OCI-LY7 (cell line): ENCODE measurements at regions not wholly inside any gene's neighbourhood (a gene's known extent, or its start where the extent isn't known, plus 50 kb on each side); places are given as distances from the start of the nearest gene placed in this dataset.

Source experiments
- BruUV-seq: library from RNA; stranded (reverse); fragments of 400-500 nt; replicated peaks from 2 replicates; lab custom pipeline; 2021; lab: Mats Ljungman, UMichigan
- CTCF ChIA-PET: fragments of 300-600 bp; sonication (Branson Sonifier 250); formaldehyde crosslinking; loops from one replicate; lab custom pipeline; 2022; ENCODE audit warnings: antibody characterized with exemption; ENCODE audit not compliant: unreplicated experiment; lab: Charles Lee
- POLR2A ChIA-PET: fragments of 300-600 bp; sonication (Branson Sonifier 250); formaldehyde crosslinking; loops from one replicate; lab custom pipeline; 2022; ENCODE audit warnings: antibody characterized with exemption; lab: Charles Lee
- DNase-seq: peaks from one replicate; pipeline ENCODE4 v3.0.0-alpha.2; 2015; ENCODE audit warnings: low spot score
- H2AFZ ChIP-seq: fragments of 200-600 bp; sonication (generic), shearing (Covaris generic); 2 replicates; pipeline ENCODE4 v1.6.1; 2014; ENCODE audit warnings: mild to moderate bottlenecking, antibody characterized with exemption, low read length, moderate library complexity
- H3K27ac ChIP-seq: fragments of 200-600 bp; sonication (generic); 2 replicates; pipeline ENCODE4 v1.5.1; 2014; ENCODE audit warnings: mixed run types, low read depth, mild to moderate bottlenecking, moderate library complexity, low read length, inconsistent platforms; ENCODE audit not compliant: poor library complexity, severe bottlenecking
- H3K36me3 ChIP-seq: fragments of 200-600 bp; sonication (generic); 2 replicates; pipeline ENCODE4 v1.6.1; 2014; ENCODE audit warnings: mild to moderate bottlenecking, antibody characterized with exemption, low read length, moderate library complexity, mixed read lengths; ENCODE audit not compliant: insufficient read depth
- H3K4me1 ChIP-seq: fragments of 200-600 bp; sonication (generic); 2 replicates; pipeline ENCODE4 v1.5.1; 2014; ENCODE audit warnings: mild to moderate bottlenecking, low read length; ENCODE audit not compliant: insufficient read depth, poor library complexity, severe bottlenecking
- H3K4me2 ChIP-seq: fragments of 200-600 bp; sonication (generic); 2 replicates; pipeline ENCODE4 v1.6.1; 2014; ENCODE audit warnings: mild to moderate bottlenecking, low read length
- H3K4me3 ChIP-seq: fragments of 200-600 bp; sonication (generic); 2 replicates; pipeline ENCODE4 v1.5.1; 2014; ENCODE audit warnings: mild to moderate bottlenecking, low read depth, low read length; ENCODE audit not compliant: poor library complexity, severe bottlenecking
- H3K79me2 ChIP-seq: fragments of 200-600 bp; sonication (generic); 2 replicates; pipeline ENCODE4 v1.6.1; 2016; ENCODE audit warnings: low read depth, mild to moderate bottlenecking, low read length, moderate library complexity, mixed read lengths; ENCODE audit not compliant: insufficient read depth
- H3K9me2 ChIP-seq: fragments of 200-600 bp; sonication (generic); 2 replicates; pipeline ENCODE4 v1.6.1; 2016; ENCODE audit warnings: mild to moderate bottlenecking, low read length, mixed read lengths; ENCODE audit not compliant: insufficient read depth
- H3K9me3 ChIP-seq: fragments of 200-600 bp; sonication (generic); 2 replicates; pipeline ENCODE4 v1.6.1; 2014; ENCODE audit warnings: mild to moderate bottlenecking, mixed run types, low read length, mixed read lengths
- H4K20me1 ChIP-seq: fragments of 200-600 bp; sonication (generic); 2 replicates; pipeline ENCODE4 v1.6.1; 2014; ENCODE audit warnings: mild to moderate bottlenecking, antibody characterized with exemption, low read length, moderate library complexity, mixed read lengths; ENCODE audit not compliant: insufficient read depth
- CTCF ChIP-seq: fragments of 200-600 bp; sonication (generic); conservative IDR thresholded peaks from 2 replicates; pipeline ENCODE4 v1.5.1; 2014; ENCODE audit warnings: mild to moderate bottlenecking, antibody characterized with exemption, low read length, moderate library complexity, mixed read lengths
- EZH2phosphoT487 ChIP-seq: fragments of 200-600 bp; sonication (generic); IDR thresholded peaks from 2 replicates; pipeline ENCODE4 v1.6.1; 2018; ENCODE audit warnings: low read depth, borderline replicate concordance, mild to moderate bottlenecking, mixed run types, antibody characterized with exemption, low read length, moderate library complexity, mixed read lengths
- intact Hi-C: fragments of 100-400 bp; cut with micrococcal nuclease; formaldehyde crosslinking; loops from one replicate; pipeline ENCODE4 v1.10.0; 2022; ENCODE audit not compliant: unreplicated experiment

- TF ChIP-seq CTCF (no peak), EZH2phosphoT487 (no peak)
- H3K4me2 ChIP-seq: no peak overlapping the region
- no peak overlapping the region for H2AFZ ChIP-seq
- ChIA-PET CTCF (interaction anchor here (1.5 kb wide), 1 partner anchor 18 kb away, joined by 3 read pairs; no protein-coding TSS in a partner anchor), POLR2A (no interaction called here)
- H4K20me1 ChIP-seq: no peaks in the 10 kb centered on the region
- no peaks in the 10 kb centered on the region for H3K4me1 ChIP-seq
- no peak overlapping the region for H3K27ac ChIP-seq
- no peaks in the 10 kb centered on the region for H3K9me3 ChIP-seq
- no peak overlapping the region for H3K4me3 ChIP-seq
- H3K9me2 ChIP-seq: no peaks in the 10 kb centered on the region
- no TSS peak for BruUV-seq
- intact Hi-C loops: no loop called here
- H3K36me3 ChIP-seq: no peaks in the 10 kb centered on the region
- no peak for DNase-seq
- no peaks in the 10 kb centered on the region for H3K79me2 ChIP-seq
Observed at GRCh38 chr17:71180801-71181385, 939.9 kb upstream of the SOX9 start.

- Histone ChIP-seq H3K4me1 (no peaks in the 10 kb centered on the region), H4K20me1 (no peaks in the 10 kb centered on the region), H2AFZ (no peak overlapping the region), H3K79me2 (no peaks in the 10 kb centered on the region), H3K4me3 (no peak overlapping the region), H3K4me2 (no peak overlapping the region), H3K27ac (no peak overlapping the region), H3K9me3 (no peaks in the 10 kb centered on the region), H3K36me3 (no peaks in the 10 kb centered on the region), H3K9me2 (no peaks in the 10 kb centered on the region)
- no TSS peak for BruUV-seq
- TF ChIP-seq CTCF: no peak
- no peak for TF ChIP-seq EZH2phosphoT487
- intact Hi-C loops: no loop called here
- CTCF ChIA-PET: no interaction called here
- no peak for DNase-seq
- POLR2A ChIA-PET: no interaction called here
Observed at GRCh38 chr17:71183066-71183660, 937.7 kb upstream of the SOX9 start.

- intact Hi-C loops: no loop called here
- no peak for TF ChIP-seq EZH2phosphoT487
- TF ChIP-seq CTCF: no peak
Observed at GRCh38 chr17:71184716-71185115, 936.1 kb upstream of the SOX9 start.

More at GRCh38 chr17:71184716-71185115, 936.1 kb upstream of the SOX9 start:
- no TSS peak for BruUV-seq
- DNase-seq: no peak
- Histone ChIP-seq H3K4me3 (no peak overlapping the region), H3K27ac (no peak overlapping the region), H3K36me3 (no peaks in the 10 kb centered on the region), H4K20me1 (no peaks in the 10 kb centered on the region), H3K4me2 (no peak overlapping the region), H3K79me2 (no peaks in the 10 kb centered on the region), H3K9me3 (no peaks in the 10 kb centered on the region), H2AFZ (no peak overlapping the region), H3K4me1 (no peaks in the 10 kb centered on the region), H3K9me2 (no peaks in the 10 kb centered on the region)
- CTCF ChIA-PET: no interaction called here
- POLR2A ChIA-PET: no interaction called here
